Activated T-helper 17 cell treated with anti-CD3 and anti-CD28 coated beads, Interleukin-2, amount 50 U/mL, for 72 hours (primary cell): ENCODE measurements at regions not wholly inside any gene's neighbourhood (a gene's known extent, or its start where the extent isn't known, plus 50 kb on each side); places are given as distances from the start of the nearest gene placed in this dataset.
"Not testable (repeated sequence)": the region's sequence is repeated elsewhere in the genome, so short reads cannot be mapped to it uniquely, and the experiment has no call there.

Experiments used
- ATAC-seq: fragments of 150-1000 bp; cut with Tn5 transposase; replicated peaks from 2 replicates; pipeline ENCODE4 v1.10.0; 2021; ENCODE audit warnings: mild to moderate bottlenecking, moderate library complexity
- H3K27ac Mint-ChIP-seq: one replicate; pipeline ENCODE4 v1.8.0; 2022; ENCODE audit warnings: mixed read lengths
- H3K27me3 Mint-ChIP-seq: one replicate; pipeline ENCODE4 v1.8.0; 2022; ENCODE audit warnings: mixed read lengths
- H3K36me3 Mint-ChIP-seq: one replicate; pipeline ENCODE4 v1.8.0; 2022; ENCODE audit warnings: low read depth, mild to moderate bottlenecking, mixed read lengths
- H3K4me1 Mint-ChIP-seq: one replicate; pipeline ENCODE4 v1.8.0; 2022; ENCODE audit warnings: mixed read lengths
- H3K4me3 Mint-ChIP-seq: one replicate; pipeline ENCODE4 v1.8.0; 2022; ENCODE audit warnings: mild to moderate bottlenecking, mixed read lengths
- H3K9me3 Mint-ChIP-seq: one replicate; pipeline ENCODE4 v1.8.0; 2022; ENCODE audit warnings: mixed read lengths

DNA sequence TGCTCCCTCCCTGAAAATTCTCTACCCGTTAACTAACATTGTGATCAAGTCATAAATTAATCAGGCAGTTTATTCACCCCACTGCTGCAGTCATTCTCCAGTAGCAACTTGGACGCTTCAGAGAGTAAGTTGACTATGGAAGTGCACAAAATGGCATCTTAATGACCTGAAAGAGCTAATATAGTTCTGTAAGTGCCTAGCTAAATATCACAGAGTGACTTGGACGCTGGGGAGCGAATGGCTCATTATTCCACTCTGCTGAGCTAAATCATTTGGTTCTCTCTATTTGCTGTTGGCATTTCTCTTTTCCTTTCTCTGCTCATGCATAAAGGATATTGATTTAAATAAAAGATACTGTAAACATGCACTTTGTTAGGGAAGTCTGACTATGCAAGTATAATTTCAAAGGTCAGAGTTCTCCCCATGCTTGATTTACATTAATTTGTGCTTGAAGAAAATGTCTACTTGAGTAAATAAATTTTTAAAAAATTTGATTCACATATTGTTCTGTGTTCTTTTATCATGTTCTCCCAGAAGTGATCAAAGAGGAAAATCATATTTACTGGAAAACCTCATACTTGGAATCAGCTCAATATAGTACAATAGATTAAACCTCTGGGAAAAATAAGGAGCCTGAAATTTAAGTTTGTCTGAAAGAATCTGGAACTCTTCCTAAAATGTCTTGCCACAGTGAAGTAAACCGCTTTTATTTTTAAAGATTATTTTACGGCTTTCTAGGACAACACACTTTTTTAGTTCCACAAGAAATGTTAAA, 169.5 kb upstream of the HAPLN1 start:
- H3K9me3 Mint-ChIP-seq: peaks cover under 1% of the 10 kb centered on the region
- H3K27me3 Mint-ChIP-seq: no peaks in the 10 kb centered on the region
- no peak overlapping the region for H3K27ac Mint-ChIP-seq
- no peak overlapping the region for H3K4me3 Mint-ChIP-seq
- no peaks in the 10 kb centered on the region for H3K4me1 Mint-ChIP-seq
- H3K36me3 Mint-ChIP-seq: no peaks in the 10 kb centered on the region
- no peak for ATAC-seq

DNA sequence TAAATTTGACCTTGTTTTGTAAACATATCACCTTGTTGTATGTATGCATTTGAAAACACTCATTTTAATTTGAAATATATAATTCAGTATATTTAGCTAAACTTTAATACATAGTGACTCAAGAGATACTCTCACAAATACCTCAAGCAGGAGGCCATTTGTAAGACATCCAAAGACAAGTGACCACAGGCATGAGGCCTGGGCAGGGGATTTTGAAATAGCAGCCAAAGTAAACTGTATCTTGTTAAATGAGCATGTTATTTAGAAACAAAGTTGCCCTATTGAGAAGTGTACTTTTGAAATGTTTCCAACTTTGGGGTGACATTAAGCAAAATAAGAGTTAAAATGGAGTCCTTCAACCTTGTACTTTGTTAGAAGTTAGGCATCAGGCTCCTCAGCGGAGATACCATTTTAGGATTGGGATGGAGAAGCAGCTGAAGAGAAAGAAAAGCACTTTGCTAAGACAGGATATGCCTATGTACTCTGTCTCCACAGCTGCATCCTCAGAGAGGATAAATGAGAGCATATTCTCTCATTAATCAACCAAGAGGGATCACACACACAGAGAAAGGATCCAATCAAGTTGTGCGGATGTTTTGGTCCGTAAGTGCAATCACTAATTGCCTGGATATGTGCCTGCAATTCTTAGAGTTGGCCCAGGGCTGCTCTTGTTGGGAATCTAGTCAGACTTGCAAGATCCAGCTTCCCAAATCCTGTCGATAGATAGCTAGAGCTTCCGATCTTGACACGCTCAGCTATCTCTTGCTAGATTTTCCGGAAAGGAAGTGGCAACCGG, 157.5 kb upstream of the HAPLN1 start:
- H3K9me3 Mint-ChIP-seq: no peaks in the 10 kb centered on the region
- no peaks in the 10 kb centered on the region for H3K36me3 Mint-ChIP-seq
- ATAC-seq: no peak
- H3K27me3 Mint-ChIP-seq: no peaks in the 10 kb centered on the region
- H3K27ac Mint-ChIP-seq: no peak overlapping the region
- H3K4me3 Mint-ChIP-seq: no peak overlapping the region
- no peaks in the 10 kb centered on the region for H3K4me1 Mint-ChIP-seq

DNA sequence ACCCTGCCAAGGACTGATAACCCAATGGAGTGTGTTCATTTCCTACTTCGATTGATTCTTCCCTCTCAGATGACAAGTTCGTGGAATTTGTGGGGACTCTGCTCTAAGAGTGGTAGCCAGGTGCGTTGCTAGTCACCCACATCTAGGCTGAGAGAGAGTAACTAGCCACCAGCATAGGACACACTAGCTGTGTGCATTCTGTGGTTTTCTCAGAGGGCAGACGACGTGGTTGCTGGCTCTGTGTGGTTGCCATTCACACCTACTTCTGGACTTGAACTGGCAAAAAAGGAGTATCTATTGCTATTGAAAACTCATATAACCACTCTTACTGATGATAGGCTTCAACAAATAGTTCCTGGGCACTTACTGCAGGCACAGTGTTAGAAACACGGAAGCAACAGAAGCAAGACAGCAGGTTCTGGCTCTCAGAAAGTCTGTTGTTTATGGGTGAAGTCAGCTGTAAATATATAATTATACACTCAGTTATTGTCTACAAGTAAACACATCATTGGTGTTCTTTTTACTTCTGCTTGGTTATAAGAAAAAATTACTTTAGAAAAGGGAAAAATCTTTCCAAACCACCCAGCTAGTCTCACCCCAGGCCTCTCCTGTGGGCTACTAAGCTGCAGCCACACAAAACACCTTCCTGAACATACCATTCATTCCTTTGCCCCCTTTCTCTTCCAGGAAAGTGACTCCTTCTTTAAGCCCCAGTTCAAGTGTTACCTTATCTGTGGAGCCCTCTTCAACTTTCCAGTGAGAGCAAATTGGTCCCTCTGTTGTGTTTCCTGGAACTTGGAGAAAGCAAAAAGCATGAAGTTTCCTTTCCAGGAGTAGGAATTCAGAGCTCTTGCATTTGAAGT, 151.1 kb upstream of the HAPLN1 start:
- H3K27me3 Mint-ChIP-seq: no peaks in the 10 kb centered on the region
- no peak overlapping the region for H3K4me3 Mint-ChIP-seq
- no peaks in the 10 kb centered on the region for H3K36me3 Mint-ChIP-seq
- no peak for ATAC-seq
- H3K4me1 Mint-ChIP-seq: no peaks in the 10 kb centered on the region
- H3K9me3 Mint-ChIP-seq: no peaks in the 10 kb centered on the region
- no peak overlapping the region for H3K27ac Mint-ChIP-seq

DNA sequence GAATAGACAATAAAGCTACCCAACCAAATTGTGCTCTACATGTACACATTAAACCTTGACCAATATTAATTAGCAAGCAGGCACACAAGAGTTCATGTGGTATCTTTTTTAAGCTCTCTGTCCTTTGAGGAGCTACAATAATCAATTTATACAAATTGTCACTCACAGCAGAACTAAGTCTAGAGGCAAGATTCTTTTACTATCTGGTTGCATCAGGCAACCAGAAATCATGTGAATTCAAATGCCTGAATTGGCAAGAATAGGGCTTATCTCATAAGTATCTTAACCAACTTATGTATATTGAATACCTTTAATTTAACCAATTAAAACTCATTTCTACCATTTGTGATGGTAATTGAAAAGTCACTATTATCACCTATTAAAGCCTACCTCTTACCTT, 145.5 kb upstream of the HAPLN1 start:
- no peak overlapping the region for H3K27ac Mint-ChIP-seq
- no peaks in the 10 kb centered on the region for H3K4me1 Mint-ChIP-seq
- H3K9me3 Mint-ChIP-seq: no peaks in the 10 kb centered on the region
- no peak for ATAC-seq
- no peaks in the 10 kb centered on the region for H3K27me3 Mint-ChIP-seq
- H3K4me3 Mint-ChIP-seq: no peak overlapping the region
- H3K36me3 Mint-ChIP-seq: no peaks in the 10 kb centered on the region

DNA sequence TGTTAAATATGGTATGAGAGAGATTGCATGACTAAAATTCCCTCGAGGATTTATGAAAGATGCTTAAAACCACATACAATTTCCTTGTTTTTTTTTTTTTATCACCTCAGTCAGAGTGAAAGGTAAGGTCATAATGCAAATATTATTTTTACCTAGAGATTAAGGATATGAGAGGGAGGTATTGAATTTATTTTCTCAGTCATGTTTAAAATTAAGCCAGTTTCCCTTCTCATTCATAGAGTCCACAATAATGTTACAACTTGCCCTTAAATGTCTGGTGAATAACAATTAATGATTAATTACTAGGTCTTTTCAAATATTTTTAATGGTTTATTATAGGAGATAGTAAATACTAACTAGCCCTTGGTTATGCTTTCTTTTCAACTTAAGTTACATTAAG, 144.9 kb upstream of the HAPLN1 start:
- no peaks in the 10 kb centered on the region for H3K27me3 Mint-ChIP-seq
- H3K27ac Mint-ChIP-seq: no peak overlapping the region
- H3K9me3 Mint-ChIP-seq: no peaks in the 10 kb centered on the region
- H3K4me3 Mint-ChIP-seq: no peak overlapping the region
- ATAC-seq: no peak
- H3K36me3 Mint-ChIP-seq: no peaks in the 10 kb centered on the region
- H3K4me1 Mint-ChIP-seq: no peaks in the 10 kb centered on the region

DNA sequence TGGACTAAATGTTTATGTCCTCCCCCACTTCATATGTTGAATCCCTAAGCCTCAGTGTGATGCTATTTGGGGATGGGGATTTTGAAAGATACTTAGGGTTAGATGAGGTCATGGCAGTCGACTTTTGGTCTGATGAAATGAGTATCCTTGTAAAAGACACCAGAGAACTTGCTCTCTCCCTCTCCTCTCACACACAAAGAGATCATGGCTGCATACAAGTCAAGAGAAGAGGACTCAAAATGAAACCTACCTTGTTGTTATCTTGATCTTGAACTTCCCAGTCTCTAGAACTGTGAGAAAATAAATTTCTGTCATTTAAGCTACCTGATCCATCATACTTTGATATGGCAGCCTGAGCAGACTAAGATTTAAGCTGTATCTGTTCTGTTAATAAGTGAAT, 144.0 kb upstream of the HAPLN1 start:
- Mint-ChIP-seq H3K9me3 (no peaks in the 10 kb centered on the region), H3K36me3 (no peaks in the 10 kb centered on the region), H3K27me3 (no peaks in the 10 kb centered on the region), H3K4me3 (no peak overlapping the region), H3K27ac (no peak overlapping the region), H3K4me1 (no peaks in the 10 kb centered on the region)
- no peak for ATAC-seq

DNA sequence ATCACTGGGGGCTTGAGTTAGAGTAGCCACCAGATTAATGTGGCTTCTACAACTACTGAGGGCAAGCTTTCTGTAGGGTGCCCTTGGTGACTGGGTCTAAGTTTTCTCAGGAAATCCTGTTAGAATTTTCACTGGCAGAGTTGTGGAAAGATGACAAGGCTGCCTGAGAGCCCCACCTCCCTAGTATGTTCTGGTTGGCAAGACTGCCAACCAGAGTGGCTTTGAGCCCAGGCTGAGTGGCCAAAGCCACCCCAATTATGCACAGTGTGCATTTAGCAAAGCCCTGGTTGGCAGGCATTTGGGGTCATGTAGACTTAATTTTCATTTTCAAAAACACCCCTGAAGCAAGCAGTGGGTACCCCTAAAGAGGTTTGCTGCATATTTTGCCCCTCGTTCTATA, 136.7 kb upstream of the HAPLN1 start:
- ATAC-seq: no peak
- H3K9me3 Mint-ChIP-seq: no peaks in the 10 kb centered on the region
- no peak overlapping the region for H3K4me3 Mint-ChIP-seq
- no peak overlapping the region for H3K27ac Mint-ChIP-seq
- no peaks in the 10 kb centered on the region for H3K4me1 Mint-ChIP-seq
- H3K36me3 Mint-ChIP-seq: no peaks in the 10 kb centered on the region
- no peaks in the 10 kb centered on the region for H3K27me3 Mint-ChIP-seq

DNA sequence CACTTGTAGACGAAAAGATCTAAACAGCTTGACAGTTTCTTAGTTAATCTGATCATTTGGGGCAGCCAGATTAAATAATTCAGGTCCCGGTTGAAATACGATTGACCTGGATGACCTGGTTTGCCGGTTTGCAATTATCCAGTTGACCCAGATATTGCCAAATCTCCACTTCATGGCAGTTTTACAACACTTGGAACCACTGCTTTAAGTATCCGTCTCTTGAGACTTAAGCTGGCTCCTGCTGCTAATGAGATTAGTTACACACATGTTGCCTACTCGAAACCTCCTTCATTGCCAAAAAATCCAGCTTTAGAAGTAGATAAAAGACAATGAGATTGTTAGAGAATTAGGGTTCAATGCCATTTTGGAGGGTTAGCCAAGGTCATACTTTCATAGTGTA, 136.2 kb upstream of the HAPLN1 start:
- H3K36me3 Mint-ChIP-seq: no peaks in the 10 kb centered on the region
- no peak for ATAC-seq
- H3K9me3 Mint-ChIP-seq: no peaks in the 10 kb centered on the region
- H3K27ac Mint-ChIP-seq: no peak overlapping the region
- H3K27me3 Mint-ChIP-seq: no peaks in the 10 kb centered on the region
- no peaks in the 10 kb centered on the region for H3K4me1 Mint-ChIP-seq
- H3K4me3 Mint-ChIP-seq: no peak overlapping the region

DNA sequence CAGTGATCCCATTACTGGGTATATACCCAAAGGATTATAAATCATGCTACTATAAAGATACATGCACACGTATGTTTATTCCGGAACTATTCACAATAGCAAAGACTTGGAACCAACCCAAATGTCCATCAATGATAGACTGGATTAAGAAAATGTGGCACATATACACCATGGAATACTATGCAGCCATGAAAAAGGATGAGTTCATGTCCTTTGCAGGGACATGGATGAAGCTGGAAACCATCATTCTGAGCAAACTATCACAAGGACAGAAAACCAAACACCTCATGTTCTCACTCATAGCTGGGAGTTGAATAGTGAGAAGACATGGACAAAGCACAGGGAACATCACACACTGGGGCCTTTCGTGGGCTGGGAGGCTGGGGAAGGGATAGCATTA, 129.8 kb upstream of the HAPLN1 start:
- not testable (repeated sequence) for H3K9me3 Mint-ChIP-seq, ATAC-seq, H3K27ac Mint-ChIP-seq, H3K4me1 Mint-ChIP-seq, H3K36me3 Mint-ChIP-seq, H3K4me3 Mint-ChIP-seq, H3K27me3 Mint-ChIP-seq

DNA sequence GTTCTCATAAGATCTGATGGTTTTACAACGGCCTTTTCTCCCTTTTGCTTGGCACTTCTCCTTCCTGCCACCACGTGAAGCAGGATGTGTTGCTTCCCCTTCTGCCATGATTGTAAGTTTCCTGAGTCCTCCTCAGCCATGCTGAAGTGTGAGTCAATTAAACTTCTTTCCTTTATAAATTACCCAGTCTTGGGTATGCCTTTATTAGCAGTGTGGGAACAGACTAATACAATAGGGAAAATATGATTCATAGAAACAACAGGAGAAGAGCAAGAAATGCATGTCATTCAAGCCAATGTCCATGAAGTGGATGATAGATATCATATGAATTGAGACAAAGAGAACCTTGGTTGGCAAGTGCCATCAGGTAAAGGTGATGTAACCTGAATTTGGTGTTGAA, 128.3 kb upstream of the HAPLN1 start:
- no peaks in the 10 kb centered on the region for H3K4me1 Mint-ChIP-seq
- no peak overlapping the region for H3K4me3 Mint-ChIP-seq
- H3K27ac Mint-ChIP-seq: no peak overlapping the region
- ATAC-seq: no peak
- peaks cover 4% of the 10 kb centered on the region for H3K9me3 Mint-ChIP-seq
- H3K27me3 Mint-ChIP-seq: no peaks in the 10 kb centered on the region
- no peaks in the 10 kb centered on the region for H3K36me3 Mint-ChIP-seq

DNA sequence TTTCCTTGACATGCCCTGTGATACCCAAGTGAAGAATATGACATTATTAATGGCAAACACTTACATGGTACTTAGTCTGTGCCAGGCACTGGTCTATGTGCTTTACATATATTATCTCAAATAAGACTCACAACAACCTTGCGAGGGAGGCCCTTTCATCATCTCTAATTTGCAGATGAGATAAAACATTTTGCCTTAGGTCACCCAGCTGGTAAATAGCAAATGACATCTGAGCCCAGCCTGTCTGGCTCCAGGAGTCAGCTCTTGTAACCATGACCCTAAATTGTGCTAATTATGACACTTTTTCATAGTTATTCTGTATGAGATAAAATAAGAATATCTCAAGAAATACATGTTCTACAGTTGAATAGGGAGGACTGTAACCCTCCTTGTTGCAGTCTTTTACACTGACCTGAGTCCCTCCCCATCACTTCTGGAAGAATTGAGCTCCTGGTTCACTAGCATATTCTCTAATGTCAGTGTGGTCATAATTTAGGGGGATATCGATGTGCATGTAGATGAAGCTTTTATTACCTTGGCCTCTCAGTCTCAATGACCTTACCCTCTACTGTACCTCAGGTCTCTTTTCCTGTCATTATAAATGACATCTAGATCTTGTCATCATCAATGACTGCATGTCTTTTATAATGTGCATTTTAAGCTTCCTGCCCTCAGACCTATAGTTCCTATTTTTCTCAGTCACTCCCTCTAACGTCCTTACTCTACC, 126.1 kb upstream of the HAPLN1 start:
- H3K9me3 Mint-ChIP-seq: peaks cover 4% of the 10 kb centered on the region
- no peaks in the 10 kb centered on the region for H3K36me3 Mint-ChIP-seq
- no peak overlapping the region for H3K4me3 Mint-ChIP-seq
- ATAC-seq: no peak
- H3K4me1 Mint-ChIP-seq: no peaks in the 10 kb centered on the region
- H3K27ac Mint-ChIP-seq: no peak overlapping the region
- H3K27me3 Mint-ChIP-seq: no peaks in the 10 kb centered on the region

DNA sequence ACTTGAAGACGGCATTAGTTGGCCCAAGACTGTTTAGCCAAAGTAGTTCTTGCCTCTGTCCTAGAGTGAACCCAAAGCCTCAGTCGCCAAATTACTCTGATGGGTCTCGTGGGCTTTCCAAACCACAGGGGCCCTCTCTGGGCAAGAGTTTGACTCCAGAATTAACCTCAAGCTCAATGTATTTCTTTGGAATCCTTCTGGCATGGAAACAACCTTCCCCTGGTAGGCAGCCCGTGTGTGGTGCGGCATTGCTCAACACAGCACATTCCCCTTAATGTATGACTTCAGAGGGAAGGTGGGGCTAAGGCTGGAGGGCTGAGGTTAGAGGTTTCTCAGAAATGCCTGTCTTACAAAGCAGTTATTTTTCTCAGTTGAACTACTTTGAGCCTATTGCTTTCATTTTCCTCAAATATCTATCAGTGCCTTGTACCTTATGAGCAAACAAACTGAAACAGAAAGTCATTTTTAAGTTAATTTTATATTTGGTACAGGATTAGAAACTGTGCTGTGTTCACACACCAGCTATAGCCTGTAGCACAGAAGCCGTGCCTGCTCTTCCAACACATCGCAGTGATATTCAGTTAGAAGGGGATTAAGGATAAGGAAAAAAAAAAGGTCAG, 123.9 kb upstream of the HAPLN1 start:
- Mint-ChIP-seq H3K4me3 (peak overlapping the region; percentile 49), H3K27me3 (no peaks in the 10 kb centered on the region), H3K36me3 (no peaks in the 10 kb centered on the region), H3K9me3 (peaks cover 4% of the 10 kb centered on the region), H3K4me1 (no peaks in the 10 kb centered on the region), H3K27ac (no peak overlapping the region)
- peak; percentile 96 for ATAC-seq

DNA sequence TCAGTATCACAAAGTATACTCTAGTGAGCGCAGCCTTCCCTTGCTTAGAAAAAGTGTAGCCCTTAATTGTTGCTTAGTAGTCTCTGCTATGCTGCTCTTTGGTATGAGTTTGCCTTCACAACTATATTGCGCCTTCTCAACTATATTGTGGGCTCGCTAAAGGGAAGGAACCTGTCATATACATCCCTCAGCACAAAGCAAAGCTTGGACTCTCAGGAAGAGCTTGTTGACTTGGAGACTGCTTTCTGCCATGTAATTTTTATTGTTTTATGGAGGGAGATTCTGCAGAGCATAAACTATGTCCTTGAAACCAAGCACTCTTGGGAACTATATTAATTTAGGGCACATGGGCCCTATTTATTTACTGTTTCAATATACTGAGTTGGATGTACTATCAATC, 119.1 kb upstream of the HAPLN1 start:
- ATAC-seq: no peak
- Mint-ChIP-seq H3K9me3 (no peaks in the 10 kb centered on the region), H3K27ac (no peak overlapping the region), H3K4me1 (no peaks in the 10 kb centered on the region), H3K4me3 (no peak overlapping the region), H3K36me3 (no peaks in the 10 kb centered on the region), H3K27me3 (no peaks in the 10 kb centered on the region)

DNA sequence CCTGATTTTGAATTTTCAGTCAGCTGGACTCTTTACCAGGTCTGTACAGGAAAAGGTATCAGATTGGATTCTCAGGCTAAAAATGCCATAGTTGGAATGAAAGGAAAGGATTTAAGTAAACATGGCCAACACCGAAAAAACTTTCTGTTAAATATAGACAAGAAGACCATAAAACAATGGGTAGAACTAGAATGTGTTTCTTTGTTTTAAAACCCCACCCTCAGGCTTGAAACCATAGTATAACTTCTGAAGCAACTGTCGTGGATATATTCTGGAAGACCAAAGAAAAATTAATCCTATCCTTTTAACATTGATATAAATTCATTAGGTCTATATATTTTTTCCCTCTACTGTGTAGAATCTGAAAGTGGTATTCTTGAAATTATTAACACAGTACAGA, 118.6 kb upstream of the HAPLN1 start:
- no peak overlapping the region for H3K27ac Mint-ChIP-seq
- ATAC-seq: no peak
- H3K4me3 Mint-ChIP-seq: no peak overlapping the region
- no peaks in the 10 kb centered on the region for H3K9me3 Mint-ChIP-seq
- no peaks in the 10 kb centered on the region for H3K36me3 Mint-ChIP-seq
- no peaks in the 10 kb centered on the region for H3K27me3 Mint-ChIP-seq
- H3K4me1 Mint-ChIP-seq: no peaks in the 10 kb centered on the region
